ENCODE measurements at regions not wholly inside any gene's neighbourhood (a gene's known extent, or its start where the extent isn't known, plus 50 kb on each side); places are given as distances from the start of the nearest gene placed in this dataset.

DNA sequence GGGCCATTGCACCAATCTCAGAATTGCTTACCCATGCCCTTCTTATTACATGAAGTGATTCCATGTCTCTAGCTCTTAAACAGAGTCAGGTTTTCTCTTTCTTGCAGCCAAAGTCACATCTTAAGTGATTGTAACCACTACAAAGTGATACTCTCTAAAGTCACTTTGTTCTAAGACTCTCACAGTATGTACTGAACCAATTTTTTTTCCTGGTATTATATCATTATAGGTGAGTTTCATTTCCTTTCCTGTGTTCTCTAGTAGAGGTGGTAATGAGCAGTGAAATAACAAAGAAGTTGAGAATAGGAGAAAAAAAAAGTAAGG is 66.3 kb upstream of the DARS1 start:
- Histone ChIP-seq H3K79me2 (ENCODE audit: control insufficient read depth, low read length) (no peaks in the 10 kb centered on the region), H3K4me2 (ENCODE audit: low read length) (no peak overlapping the region), H3K4me1 (ENCODE audit: control insufficient read depth, low read length) (peaks cover 54% of the 10 kb centered on the region), H4K20me1 (ENCODE audit: control insufficient read depth, insufficient read depth, low read depth, low read length) (no peaks in the 10 kb centered on the region), H3K27ac (ENCODE audit: low read depth, low read length) (no peak overlapping the region), H3K9me2 (replicated peaks; ENCODE audit: control insufficient read depth, low read length) (no peaks in the 10 kb centered on the region), H3K4me3 (ENCODE audit: low read length) (no peak overlapping the region), H3F3A (ENCODE audit: control insufficient read depth, insufficient read depth) (no peaks in the 10 kb centered on the region), H3K9me3 (ENCODE audit: control insufficient read depth, insufficient read depth, low read length) (no peaks in the 10 kb centered on the region), H3K36me3 (ENCODE audit: control insufficient read depth, low read length) (no peaks in the 10 kb centered on the region), H3K27me3 (ENCODE audit: control insufficient read depth, low read length) (no peaks in the 10 kb centered on the region)
- TF ChIP-seq, protein P1, sequence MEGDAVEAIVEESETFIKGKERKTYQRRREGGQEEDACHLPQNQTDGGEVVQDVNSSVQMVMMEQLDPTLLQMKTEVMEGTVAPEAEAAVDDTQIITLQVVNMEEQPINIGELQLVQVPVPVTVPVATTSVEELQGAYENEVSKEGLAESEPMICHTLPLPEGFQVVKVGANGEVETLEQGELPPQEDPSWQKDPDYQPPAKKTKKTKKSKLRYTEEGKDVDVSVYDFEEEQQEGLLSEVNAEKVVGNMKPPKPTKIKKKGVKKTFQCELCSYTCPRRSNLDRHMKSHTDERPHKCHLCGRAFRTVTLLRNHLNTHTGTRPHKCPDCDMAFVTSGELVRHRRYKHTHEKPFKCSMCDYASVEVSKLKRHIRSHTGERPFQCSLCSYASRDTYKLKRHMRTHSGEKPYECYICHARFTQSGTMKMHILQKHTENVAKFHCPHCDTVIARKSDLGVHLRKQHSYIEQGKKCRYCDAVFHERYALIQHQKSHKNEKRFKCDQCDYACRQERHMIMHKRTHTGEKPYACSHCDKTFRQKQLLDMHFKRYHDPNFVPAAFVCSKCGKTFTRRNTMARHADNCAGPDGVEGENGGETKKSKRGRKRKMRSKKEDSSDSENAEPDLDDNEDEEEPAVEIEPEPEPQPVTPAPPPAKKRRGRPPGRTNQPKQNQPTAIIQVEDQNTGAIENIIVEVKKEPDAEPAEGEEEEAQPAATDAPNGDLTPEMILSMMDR (IDR thresholded peaks at IDR 0.05; ENCODE audit: low read depth, low read length, poor library complexity, severe bottlenecking), result no peak
- no peak for TF ChIP-seq EZH2phosphoT487 (IDR thresholded peaks at IDR 0.05; ENCODE audit: borderline replicate concordance, low read length)

DNA sequence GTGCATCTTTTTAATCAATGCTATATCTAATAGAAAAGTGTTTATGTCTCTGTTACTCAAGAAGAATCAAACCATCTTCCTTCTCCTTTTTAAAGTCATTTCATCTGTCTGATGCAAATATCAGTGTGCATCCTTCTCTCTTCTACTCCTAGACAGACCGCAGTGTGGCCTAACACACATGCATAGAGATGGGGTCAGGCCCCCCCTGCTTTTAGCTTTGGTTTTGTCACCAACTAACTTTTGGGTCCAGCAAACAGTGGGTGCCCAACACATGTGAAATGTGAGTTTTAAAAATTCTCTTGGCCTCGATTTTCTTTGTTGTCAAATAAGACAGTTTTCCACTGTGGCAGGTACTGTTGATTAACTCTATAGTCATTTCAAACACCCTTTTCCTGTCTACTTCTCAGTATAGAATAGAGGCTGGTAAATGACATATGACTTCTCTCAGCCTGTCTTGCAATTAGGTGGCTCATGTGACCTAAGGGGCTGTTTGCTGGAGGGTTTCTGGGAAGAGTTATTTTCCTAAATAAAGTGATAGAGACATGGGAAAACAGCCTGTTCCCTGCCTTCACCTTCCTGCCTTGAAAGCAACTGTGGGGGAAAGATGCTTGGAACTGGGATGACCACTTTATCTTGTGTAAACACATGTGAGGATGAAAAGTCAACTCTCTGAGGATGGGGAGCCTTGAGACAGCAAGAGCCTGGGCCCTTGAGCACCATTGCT is 65.7 kb upstream of the DARS1 start:
- H3K79me2 ChIP-seq (ENCODE audit: control insufficient read depth, low read length), result no peaks in the 10 kb centered on the region
- H3K4me1 ChIP-seq (ENCODE audit: control insufficient read depth, low read length), result peaks cover 54% of the 10 kb centered on the region
- no peak overlapping the region for H3K27ac ChIP-seq (ENCODE audit: low read depth, low read length)
- H3K36me3 ChIP-seq (ENCODE audit: control insufficient read depth, low read length), result no peaks in the 10 kb centered on the region
- H3K27me3 ChIP-seq (ENCODE audit: control insufficient read depth, low read length), result no peaks in the 10 kb centered on the region
- H3K4me2 ChIP-seq (ENCODE audit: low read length), result no peak overlapping the region
- TF ChIP-seq, protein P1 (IDR thresholded peaks at IDR 0.05; ENCODE audit: low read depth, low read length, poor library complexity, severe bottlenecking), result no peak
- TF ChIP-seq EZH2phosphoT487 (IDR thresholded peaks at IDR 0.05; ENCODE audit: borderline replicate concordance, low read length), result no peak
- no peaks in the 10 kb centered on the region for H4K20me1 ChIP-seq (ENCODE audit: control insufficient read depth, insufficient read depth, low read depth, low read length)
- no peak overlapping the region for H3K4me3 ChIP-seq (ENCODE audit: low read length)
- no peaks in the 10 kb centered on the region for H3F3A ChIP-seq (ENCODE audit: control insufficient read depth, insufficient read depth)
- H3K9me3 ChIP-seq (ENCODE audit: control insufficient read depth, insufficient read depth, low read length), result no peaks in the 10 kb centered on the region
- no peaks in the 10 kb centered on the region for H3K9me2 ChIP-seq (replicated peaks; ENCODE audit: control insufficient read depth, low read length)

DNA sequence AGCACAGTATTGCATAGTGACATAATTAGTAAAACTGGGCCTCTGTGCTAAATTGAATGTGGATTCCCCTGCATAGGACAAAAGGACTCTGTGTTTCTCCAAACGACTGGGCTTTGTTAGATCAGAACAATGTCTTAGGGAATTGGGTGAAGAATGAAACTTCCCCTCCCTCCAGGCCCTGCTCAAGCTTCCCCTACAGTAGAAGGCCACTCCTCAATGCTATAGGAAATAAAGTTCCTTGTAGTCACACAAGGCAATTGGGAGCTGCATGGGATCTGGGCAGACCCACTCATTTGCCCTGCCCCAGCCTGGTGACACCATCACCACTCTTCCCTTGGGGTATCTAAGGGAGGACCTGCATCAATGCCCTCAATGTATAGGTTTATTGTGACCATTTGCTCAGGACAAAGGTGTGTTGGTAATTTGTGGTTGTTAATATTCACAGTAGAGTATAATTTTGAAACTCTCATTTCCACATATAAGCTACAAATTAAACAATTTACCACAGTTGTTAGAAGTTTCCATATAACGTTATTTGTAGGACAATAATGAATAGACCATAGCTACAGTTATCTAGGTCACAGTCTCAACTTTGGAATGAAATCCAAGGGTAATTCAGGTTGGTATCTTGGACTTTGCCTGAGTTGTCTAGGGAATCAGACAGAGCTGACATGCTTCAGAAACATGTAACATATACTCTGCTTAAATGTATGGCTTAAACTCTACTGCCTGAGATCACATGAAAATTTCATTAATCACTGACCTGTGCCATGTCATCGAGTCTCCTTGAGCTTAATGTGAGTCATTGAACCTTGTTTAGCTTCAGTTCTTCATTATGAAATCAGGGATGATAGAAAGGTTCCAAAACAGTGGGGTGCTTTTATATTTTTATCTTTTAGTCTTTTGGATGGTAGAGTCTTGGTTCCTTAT is 64.8 kb upstream of the DARS1 start:
- H3K27ac ChIP-seq (ENCODE audit: low read depth, low read length), result no peak overlapping the region
- no peaks in the 10 kb centered on the region for H3F3A ChIP-seq (ENCODE audit: control insufficient read depth, insufficient read depth)
- H3K4me2 ChIP-seq (ENCODE audit: low read length), result no peak overlapping the region
- no peaks in the 10 kb centered on the region for H4K20me1 ChIP-seq (ENCODE audit: control insufficient read depth, insufficient read depth, low read depth, low read length)
- H3K4me1 ChIP-seq (ENCODE audit: control insufficient read depth, low read length), result peaks cover 47% of the 10 kb centered on the region
- no peaks in the 10 kb centered on the region for H3K79me2 ChIP-seq (ENCODE audit: control insufficient read depth, low read length)
- H3K9me3 ChIP-seq (ENCODE audit: control insufficient read depth, insufficient read depth, low read length), result no peaks in the 10 kb centered on the region
- TF ChIP-seq EZH2phosphoT487 (IDR thresholded peaks at IDR 0.05; ENCODE audit: borderline replicate concordance, low read length), result no peak
- TF ChIP-seq, protein P1 (IDR thresholded peaks at IDR 0.05; ENCODE audit: low read depth, low read length, poor library complexity, severe bottlenecking), result no peak
- H3K36me3 ChIP-seq (ENCODE audit: control insufficient read depth, low read length), result no peaks in the 10 kb centered on the region
- no peaks in the 10 kb centered on the region for H3K27me3 ChIP-seq (ENCODE audit: control insufficient read depth, low read length)
- H3K4me3 ChIP-seq (ENCODE audit: low read length), result no peak overlapping the region
- no peaks in the 10 kb centered on the region for H3K9me2 ChIP-seq (replicated peaks; ENCODE audit: control insufficient read depth, low read length)

Data from DOHH2 (cell line).